Astrocyte (in vitro differentiated cells and primary cell): ENCODE measurements at regions not wholly inside any gene's neighbourhood (a gene's known extent, or its start where the extent isn't known, plus 50 kb on each side); places are given as distances from the start of the nearest gene placed in this dataset.

ENCODE experiments used
- DNase-seq: peaks from one replicate; pipeline ENCODE4 v3.0.0-alpha.2; 2010; ENCODE audit warnings: low read depth
- FAIRE-seq: peaks from 2 replicates; lab custom pipeline; 2011; peaks lifted over from hg19 to GRCh38; lab: Jason Lieb, UNC
- H2AFZ ChIP-seq: 2 replicates; pipeline ENCODE4 v1.6.0; 2012; ENCODE audit warnings: low read depth, low read length, inconsistent platforms
- H3K27ac ChIP-seq: 2 replicates; pipeline ENCODE4 v1.5.1; 2011; ENCODE audit warnings: low read depth, low read length, inconsistent platforms
- H3K27me3 ChIP-seq: 2 replicates; pipeline ENCODE4 v1.6.0; 2011; ENCODE audit warnings: low read length, inconsistent platforms; ENCODE audit not compliant: insufficient read depth
- H3K36me3 ChIP-seq: 2 replicates; pipeline ENCODE4 v1.5.1; 2011; ENCODE audit warnings: low read length, inconsistent platforms; ENCODE audit not compliant: insufficient read depth
- H3K4me1 ChIP-seq: 2 replicates; pipeline ENCODE4 v1.5.1; 2011; ENCODE audit warnings: low read length, inconsistent platforms; ENCODE audit not compliant: insufficient read depth
- H3K4me2 ChIP-seq: 2 replicates; pipeline ENCODE4 v1.6.0; 2012; ENCODE audit warnings: low read length, inconsistent platforms
- H3K4me3 ChIP-seq: 2 replicates; pipeline ENCODE4 v1.5.1; 2011; ENCODE audit warnings: low read depth, mild to moderate bottlenecking, low read length, inconsistent platforms; ENCODE audit not compliant: insufficient read depth
- H3K79me2 ChIP-seq: 2 replicates; pipeline ENCODE4 v1.6.0; 2012; ENCODE audit warnings: mild to moderate bottlenecking, low read length, inconsistent platforms; ENCODE audit not compliant: insufficient read depth
- H3K9ac ChIP-seq: 2 replicates; pipeline ENCODE4 v1.6.0; 2012; ENCODE audit warnings: mild to moderate bottlenecking, low read length, inconsistent platforms
- H3K9me3 ChIP-seq: 2 replicates; pipeline ENCODE4 v1.5.1; 2012; ENCODE audit warnings: low read depth, mild to moderate bottlenecking, low read length, inconsistent platforms; ENCODE audit not compliant: insufficient read depth
- H4K20me1 ChIP-seq: 2 replicates; pipeline ENCODE4 v1.6.0; 2012; ENCODE audit warnings: low read length, inconsistent platforms; ENCODE audit not compliant: insufficient read depth
- H3K27ac Mint-ChIP-seq: one replicate; pipeline ENCODE4 v1.8.0; 2021; ENCODE audit warnings: mild to moderate bottlenecking, mixed read lengths; ENCODE audit not compliant: unreplicated experiment
- H3K27me3 Mint-ChIP-seq: one replicate; pipeline ENCODE4 v1.8.0; 2021; ENCODE audit warnings: low read depth, mixed read lengths; ENCODE audit not compliant: unreplicated experiment
- H3K36me3 Mint-ChIP-seq: one replicate; pipeline ENCODE4 v1.8.0; 2021; ENCODE audit warnings: low read depth, mixed read lengths; ENCODE audit not compliant: unreplicated experiment
- H3K4me1 Mint-ChIP-seq: one replicate; pipeline ENCODE4 v1.8.0; 2021; ENCODE audit warnings: low read depth, mixed read lengths; ENCODE audit not compliant: unreplicated experiment
- H3K4me3 Mint-ChIP-seq: one replicate; pipeline ENCODE4 v1.8.0; 2021; ENCODE audit warnings: mild to moderate bottlenecking, moderate library complexity, mixed read lengths; ENCODE audit not compliant: unreplicated experiment
- H3K9me3 Mint-ChIP-seq: one replicate; pipeline ENCODE4 v1.8.0; 2021; ENCODE audit warnings: mild to moderate bottlenecking, mixed read lengths; ENCODE audit not compliant: unreplicated experiment
- EZH2 ChIP-seq: IDR thresholded peaks from 2 replicates; pipeline ENCODE4 v1.6.1; 2012; ENCODE audit warnings: mild to moderate bottlenecking, low read length, inconsistent platforms; ENCODE audit not compliant: insufficient read depth
- TF ChIP-seq, protein P1 (sequence below): IDR thresholded peaks from 2 replicates; pipeline ENCODE4 v1.5.1; 2011; ENCODE audit warnings: low read depth, mild to moderate bottlenecking, inconsistent platforms, low read length, moderate library complexity; ENCODE audit not compliant: insufficient read depth

- Histone ChIP-seq H3K4me1 (no peaks in the 10 kb centered on the region), H3K27me3 (no peaks in the 10 kb centered on the region), H3K9me3 (no peaks in the 10 kb centered on the region), H4K20me1 (no peaks in the 10 kb centered on the region), H3K27ac (no peak overlapping the region), H3K4me3 (no peak overlapping the region), H2AFZ (no peak overlapping the region), H3K36me3 (no peaks in the 10 kb centered on the region), H3K4me2 (no peak overlapping the region), H3K9ac (no peak overlapping the region), H3K79me2 (no peaks in the 10 kb centered on the region)
- peaks cover 10% of the 10 kb centered on the region for H3K4me1 Mint-ChIP-seq
- peaks cover 17% of the 10 kb centered on the region for H3K27me3 Mint-ChIP-seq
- DNase-seq (no peak), FAIRE-seq (no peak)
- H3K27ac Mint-ChIP-seq: no peak overlapping the region
- no peaks in the 10 kb centered on the region for H3K36me3 Mint-ChIP-seq
- peaks cover 1% of the 10 kb centered on the region for H3K9me3 Mint-ChIP-seq
- H3K4me3 Mint-ChIP-seq: no peak overlapping the region
- TF ChIP-seq EZH2: no peak
These were observed 123.6 kb upstream of the SMAD3 start for GRCh38 chr15:66941791-66942190.

DNA sequence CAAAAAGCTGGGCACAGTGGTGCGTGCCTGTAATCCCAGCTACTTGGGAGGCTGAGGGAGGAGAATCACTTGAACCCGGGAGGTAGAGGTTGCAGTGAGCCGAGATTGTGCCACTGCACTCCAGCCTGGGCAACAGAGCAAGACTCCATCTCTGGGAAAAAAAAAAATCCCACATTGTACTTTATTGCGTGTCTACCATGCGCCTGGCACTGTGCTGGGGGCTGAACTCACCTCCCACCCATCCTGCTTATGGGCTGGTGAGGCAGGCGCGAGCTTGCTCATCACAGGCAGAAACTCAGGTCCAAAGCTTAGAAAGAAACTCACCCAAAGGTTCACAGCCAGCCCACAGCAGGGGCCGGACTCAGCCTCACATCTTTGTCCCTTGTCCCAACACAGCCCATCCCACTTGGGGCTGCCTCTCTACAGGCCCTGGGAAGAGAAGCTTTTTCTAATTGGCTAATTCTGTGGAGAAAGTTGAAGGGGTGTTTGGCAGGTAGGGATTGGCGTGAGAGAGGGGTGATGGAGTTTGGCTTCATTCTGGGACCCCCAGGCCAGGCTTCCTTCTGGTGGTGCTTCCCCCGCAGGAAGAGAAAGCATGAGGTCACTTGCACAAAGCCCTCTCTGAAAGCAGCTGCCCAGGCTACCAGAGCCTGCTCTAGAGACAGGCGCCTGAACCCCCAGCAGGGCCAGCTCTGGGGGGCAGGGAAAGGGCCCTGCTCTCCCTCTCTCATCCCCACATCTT is 122.6 kb upstream of the SMAD3 start:
- no peaks in the 10 kb centered on the region for H3K27me3 ChIP-seq
- H3K27ac Mint-ChIP-seq: no peak overlapping the region
- no peaks in the 10 kb centered on the region for H3K36me3 ChIP-seq
- no peak overlapping the region for H3K4me3 ChIP-seq
- no peak overlapping the region for H3K27ac ChIP-seq
- no peak overlapping the region for H3K4me3 Mint-ChIP-seq
- H3K4me1 Mint-ChIP-seq: peaks cover 15% of the 10 kb centered on the region
- H3K4me1 ChIP-seq: no peaks in the 10 kb centered on the region
- no peaks in the 10 kb centered on the region for H4K20me1 ChIP-seq
- DNase-seq (no peak), FAIRE-seq (no peak)
- H3K9me3 ChIP-seq: no peaks in the 10 kb centered on the region
- H2AFZ ChIP-seq: no peak overlapping the region
- H3K9ac ChIP-seq: no peak overlapping the region
- H3K36me3 Mint-ChIP-seq: no peaks in the 10 kb centered on the region
- H3K9me3 Mint-ChIP-seq: no peaks in the 10 kb centered on the region
- TF ChIP-seq EZH2: no peak
- TF ChIP-seq, protein P1, sequence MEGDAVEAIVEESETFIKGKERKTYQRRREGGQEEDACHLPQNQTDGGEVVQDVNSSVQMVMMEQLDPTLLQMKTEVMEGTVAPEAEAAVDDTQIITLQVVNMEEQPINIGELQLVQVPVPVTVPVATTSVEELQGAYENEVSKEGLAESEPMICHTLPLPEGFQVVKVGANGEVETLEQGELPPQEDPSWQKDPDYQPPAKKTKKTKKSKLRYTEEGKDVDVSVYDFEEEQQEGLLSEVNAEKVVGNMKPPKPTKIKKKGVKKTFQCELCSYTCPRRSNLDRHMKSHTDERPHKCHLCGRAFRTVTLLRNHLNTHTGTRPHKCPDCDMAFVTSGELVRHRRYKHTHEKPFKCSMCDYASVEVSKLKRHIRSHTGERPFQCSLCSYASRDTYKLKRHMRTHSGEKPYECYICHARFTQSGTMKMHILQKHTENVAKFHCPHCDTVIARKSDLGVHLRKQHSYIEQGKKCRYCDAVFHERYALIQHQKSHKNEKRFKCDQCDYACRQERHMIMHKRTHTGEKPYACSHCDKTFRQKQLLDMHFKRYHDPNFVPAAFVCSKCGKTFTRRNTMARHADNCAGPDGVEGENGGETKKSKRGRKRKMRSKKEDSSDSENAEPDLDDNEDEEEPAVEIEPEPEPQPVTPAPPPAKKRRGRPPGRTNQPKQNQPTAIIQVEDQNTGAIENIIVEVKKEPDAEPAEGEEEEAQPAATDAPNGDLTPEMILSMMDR: no peak
- peaks cover 17% of the 10 kb centered on the region for H3K27me3 Mint-ChIP-seq
- no peaks in the 10 kb centered on the region for H3K79me2 ChIP-seq
- H3K4me2 ChIP-seq: no peak overlapping the region

GRCh38 chr15:66943456-66944095 is 121.8 kb upstream of the SMAD3 start:
- DNase-seq (no peak), FAIRE-seq (no peak)
- H4K20me1 ChIP-seq: no peaks in the 10 kb centered on the region
- no peak overlapping the region for H3K4me3 ChIP-seq
- no peaks in the 10 kb centered on the region for H3K27me3 ChIP-seq
- H3K79me2 ChIP-seq: no peaks in the 10 kb centered on the region
- no peak overlapping the region for H2AFZ ChIP-seq
- no peak overlapping the region for H3K4me2 ChIP-seq
- H3K9ac ChIP-seq: no peak overlapping the region
- TF ChIP-seq EZH2: no peak
- TF ChIP-seq, protein P1: no peak
- H3K4me3 Mint-ChIP-seq: no peak overlapping the region
- peaks cover 17% of the 10 kb centered on the region for H3K27me3 Mint-ChIP-seq
- H3K9me3 Mint-ChIP-seq: no peaks in the 10 kb centered on the region
- H3K36me3 ChIP-seq: no peaks in the 10 kb centered on the region
- H3K4me1 Mint-ChIP-seq: peaks cover 15% of the 10 kb centered on the region
- peak overlapping the region; percentile 62 for H3K27ac Mint-ChIP-seq
- H3K36me3 Mint-ChIP-seq: no peaks in the 10 kb centered on the region
- H3K9me3 ChIP-seq: no peaks in the 10 kb centered on the region
- H3K27ac ChIP-seq: no peak overlapping the region
- H3K4me1 ChIP-seq: no peaks in the 10 kb centered on the region
